Osteoblast (primary cell): ENCODE measurements at regions not wholly inside any gene's neighbourhood (a gene's known extent, or its start where the extent isn't known, plus 50 kb on each side); places are given as distances from the start of the nearest gene placed in this dataset.

Source experiments
- DNase-seq: peaks from one replicate; pipeline ENCODE4 v3.0.0; 2011; ENCODE audit warnings: low spot score, mixed read lengths; ENCODE audit not compliant: insufficient read length; ENCODE audit errors: missing footprints
- H2AFZ ChIP-seq: 2 replicates; pipeline ENCODE4 v1.6.0; 2011; ENCODE audit warnings: mild to moderate bottlenecking, low read length
- H3K27ac ChIP-seq: 2 replicates; pipeline ENCODE4 v1.5.1; 2011; ENCODE audit warnings: mild to moderate bottlenecking, low read depth, low read length, moderate library complexity
- H3K27me3 ChIP-seq: 2 replicates; pipeline ENCODE4 v1.6.0; 2012; ENCODE audit warnings: mild to moderate bottlenecking, control low read depth, inconsistent platforms, low read length, moderate library complexity; ENCODE audit not compliant: insufficient read depth
- H3K36me3 ChIP-seq: 2 replicates; pipeline ENCODE4 v1.5.1; 2011; ENCODE audit warnings: mild to moderate bottlenecking, low read length, control low read depth, moderate library complexity; ENCODE audit not compliant: insufficient read depth
- H3K4me1 ChIP-seq: 2 replicates; pipeline ENCODE4 v1.5.1; 2011; ENCODE audit warnings: mild to moderate bottlenecking, low read length, control low read depth, moderate library complexity; ENCODE audit not compliant: insufficient read depth
- H3K4me2 ChIP-seq: 2 replicates; pipeline ENCODE4 v1.6.0; 2011; ENCODE audit warnings: mild to moderate bottlenecking, low read length; ENCODE audit not compliant: insufficient read depth
- H3K4me3 ChIP-seq: fragments of 200-600 bp; sonication (generic); 3 replicates; pipeline ENCODE4 v1.5.1; 2012; ENCODE audit warnings: mild to moderate bottlenecking, low read length, inconsistent platforms; ENCODE audit not compliant: insufficient read depth
- H3K79me2 ChIP-seq: 2 replicates; pipeline ENCODE4 v1.6.0; 2012; ENCODE audit warnings: mild to moderate bottlenecking, low read length, control low read depth, inconsistent platforms; ENCODE audit not compliant: insufficient read depth
- H3K9me3 ChIP-seq: 2 replicates; pipeline ENCODE4 v1.5.1; 2011; ENCODE audit warnings: low read depth, low read length, control low read depth
- H4K20me1 ChIP-seq: 2 replicates; pipeline ENCODE4 v1.6.0; 2012; ENCODE audit warnings: mild to moderate bottlenecking, low read length, control low read depth; ENCODE audit not compliant: insufficient read depth
- TF ChIP-seq, protein P1 (sequence below): IDR thresholded peaks from 2 replicates; pipeline ENCODE4 v1.5.1; 2011; ENCODE audit warnings: mild to moderate bottlenecking, low read depth, low read length, moderate library complexity; ENCODE audit errors: extremely low read depth

DNA sequence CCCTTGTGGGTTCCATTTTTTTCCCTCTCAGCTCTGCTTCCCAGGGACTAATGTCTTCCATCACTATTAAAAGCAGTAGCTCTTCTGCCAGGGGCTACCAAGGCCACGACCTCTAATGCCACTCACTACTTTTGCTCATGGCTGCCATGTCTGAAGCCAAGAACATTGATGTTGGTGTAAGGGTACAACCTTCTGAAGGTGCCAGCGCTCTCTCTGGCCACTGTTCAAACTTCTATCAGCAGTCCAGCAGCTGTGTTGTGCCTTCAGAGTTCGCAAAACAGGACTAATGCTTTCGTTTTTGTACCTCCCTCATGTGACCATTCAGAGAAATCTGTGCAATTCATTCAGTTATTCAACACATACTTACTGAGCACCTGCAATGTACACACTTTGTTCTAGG, 121.5 kb upstream of the ENPEP start:
- Histone ChIP-seq H3K4me1 (no peaks in the 10 kb centered on the region), H3K4me3 (no peak overlapping the region), H2AFZ (no peak overlapping the region), H3K27ac (no peak overlapping the region), H3K79me2 (no peaks in the 10 kb centered on the region), H3K4me2 (no peak overlapping the region), H4K20me1 (no peaks in the 10 kb centered on the region), H3K36me3 (no peaks in the 10 kb centered on the region), H3K9me3 (no peaks in the 10 kb centered on the region), H3K27me3 (no peaks in the 10 kb centered on the region)
- TF ChIP-seq, protein P1, sequence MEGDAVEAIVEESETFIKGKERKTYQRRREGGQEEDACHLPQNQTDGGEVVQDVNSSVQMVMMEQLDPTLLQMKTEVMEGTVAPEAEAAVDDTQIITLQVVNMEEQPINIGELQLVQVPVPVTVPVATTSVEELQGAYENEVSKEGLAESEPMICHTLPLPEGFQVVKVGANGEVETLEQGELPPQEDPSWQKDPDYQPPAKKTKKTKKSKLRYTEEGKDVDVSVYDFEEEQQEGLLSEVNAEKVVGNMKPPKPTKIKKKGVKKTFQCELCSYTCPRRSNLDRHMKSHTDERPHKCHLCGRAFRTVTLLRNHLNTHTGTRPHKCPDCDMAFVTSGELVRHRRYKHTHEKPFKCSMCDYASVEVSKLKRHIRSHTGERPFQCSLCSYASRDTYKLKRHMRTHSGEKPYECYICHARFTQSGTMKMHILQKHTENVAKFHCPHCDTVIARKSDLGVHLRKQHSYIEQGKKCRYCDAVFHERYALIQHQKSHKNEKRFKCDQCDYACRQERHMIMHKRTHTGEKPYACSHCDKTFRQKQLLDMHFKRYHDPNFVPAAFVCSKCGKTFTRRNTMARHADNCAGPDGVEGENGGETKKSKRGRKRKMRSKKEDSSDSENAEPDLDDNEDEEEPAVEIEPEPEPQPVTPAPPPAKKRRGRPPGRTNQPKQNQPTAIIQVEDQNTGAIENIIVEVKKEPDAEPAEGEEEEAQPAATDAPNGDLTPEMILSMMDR: no peak
- no peak for DNase-seq

DNA sequence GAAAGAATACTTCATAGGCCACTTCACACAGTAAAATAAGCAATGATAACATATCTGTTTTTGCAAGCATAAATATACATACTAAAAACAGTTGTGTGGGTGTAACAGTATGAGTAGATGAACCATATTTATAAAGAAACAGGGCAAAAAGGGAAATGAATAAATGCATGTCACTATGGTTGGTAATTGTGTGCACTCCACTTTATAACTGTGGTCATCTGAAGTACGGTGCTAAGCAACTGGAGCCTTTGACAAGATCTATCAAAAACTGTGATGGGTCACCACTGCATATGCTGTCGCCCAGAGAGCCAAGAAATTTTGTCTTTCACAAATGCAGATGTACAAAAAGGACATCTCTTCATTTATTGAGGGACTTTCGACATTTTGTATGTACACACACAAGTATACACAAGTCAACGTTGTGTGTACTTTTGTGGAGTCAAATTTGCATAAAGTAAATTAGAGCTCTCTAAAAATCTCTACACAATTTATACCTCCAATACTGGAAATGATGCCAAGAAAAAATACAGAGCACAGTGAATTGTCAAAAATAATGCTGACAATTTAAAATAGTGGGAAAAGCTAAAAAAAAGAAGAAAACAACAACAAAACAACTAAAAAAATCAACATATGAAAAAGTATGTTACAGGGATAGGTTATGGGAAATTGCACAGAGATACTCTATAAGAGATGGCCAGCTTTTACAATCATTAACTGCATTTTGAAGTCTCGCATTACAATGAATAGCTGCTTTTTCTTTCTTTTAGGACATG, 123.1 kb upstream of the ENPEP start:
- Histone ChIP-seq H3K4me2 (no peak overlapping the region), H3K36me3 (no peaks in the 10 kb centered on the region), H3K4me3 (no peak overlapping the region), H3K9me3 (no peaks in the 10 kb centered on the region), H4K20me1 (no peaks in the 10 kb centered on the region), H3K4me1 (no peaks in the 10 kb centered on the region), H3K79me2 (no peaks in the 10 kb centered on the region), H3K27ac (no peak overlapping the region), H3K27me3 (no peaks in the 10 kb centered on the region), H2AFZ (no peak overlapping the region)
- TF ChIP-seq, protein P1: no peak
- DNase-seq: no peak

DNA sequence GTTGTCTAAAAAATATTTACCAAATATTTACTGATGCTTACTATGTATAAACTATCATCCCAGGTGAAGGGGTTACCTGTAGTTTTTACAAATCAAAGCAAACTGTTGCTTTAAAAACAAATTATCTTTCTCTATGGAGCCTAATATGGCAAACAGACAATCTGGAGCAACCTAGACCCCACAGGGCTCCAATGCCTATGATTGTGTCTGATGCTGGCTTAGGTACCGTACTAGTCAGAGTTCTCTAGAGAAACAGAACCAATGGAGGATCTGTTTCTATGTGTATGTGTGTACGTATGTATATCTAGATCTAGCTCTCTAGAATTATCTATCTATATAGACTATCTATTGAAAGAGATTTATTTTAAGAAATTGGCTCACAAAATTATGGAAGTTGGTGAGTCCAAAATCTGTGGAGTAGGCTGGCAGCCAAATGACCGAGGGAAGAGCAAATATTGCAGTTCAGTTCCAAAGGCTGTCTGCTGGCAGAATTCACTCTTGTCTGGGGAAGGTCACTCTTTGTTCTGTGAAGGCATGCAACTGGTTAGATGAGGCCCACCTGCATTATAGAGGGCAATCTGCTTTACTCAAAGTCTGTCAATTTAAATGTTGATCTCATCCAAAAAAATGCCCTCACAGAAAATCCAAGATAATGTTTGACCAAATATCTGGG, 127.1 kb upstream of the ENPEP start:
- H3K4me3 ChIP-seq: no peak overlapping the region
- H3K79me2 ChIP-seq: no peaks in the 10 kb centered on the region
- TF ChIP-seq, protein P1: no peak

DNA sequence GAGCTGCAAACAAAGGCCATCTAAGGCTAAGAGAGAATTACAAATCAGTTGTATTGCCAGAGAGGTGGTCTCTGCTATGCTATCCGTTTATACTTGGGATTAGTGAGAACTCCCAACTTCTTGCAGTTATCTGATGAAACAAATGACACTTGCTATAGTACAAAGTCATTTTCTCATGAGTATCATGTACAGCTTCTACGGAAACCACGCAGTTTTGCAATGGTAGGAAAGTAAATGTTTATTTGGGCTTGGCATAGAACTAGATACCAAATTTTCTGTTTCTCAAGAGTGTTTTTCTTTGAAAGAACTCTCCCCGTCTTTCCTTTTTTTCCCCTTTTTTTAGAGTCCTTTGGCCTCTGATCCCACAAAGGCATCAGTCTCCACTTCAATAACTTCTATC, 128.2 kb upstream of the ENPEP start:
- no peaks in the 10 kb centered on the region for H3K9me3 ChIP-seq
- no peak overlapping the region for H3K4me3 ChIP-seq
- no peaks in the 10 kb centered on the region for H3K4me1 ChIP-seq
- no peaks in the 10 kb centered on the region for H3K27me3 ChIP-seq
- DNase-seq: no peak
- H3K79me2 ChIP-seq: no peaks in the 10 kb centered on the region
- H3K27ac ChIP-seq: no peak overlapping the region
- TF ChIP-seq, protein P1: no peak
- no peak overlapping the region for H2AFZ ChIP-seq
- no peak overlapping the region for H3K4me2 ChIP-seq
- no peaks in the 10 kb centered on the region for H4K20me1 ChIP-seq
- H3K36me3 ChIP-seq: no peaks in the 10 kb centered on the region

More for the DNA sequence above, 127.1 kb upstream of the ENPEP start:
- DNase-seq: no peak
- Histone ChIP-seq H4K20me1 (no peaks in the 10 kb centered on the region), H3K27me3 (no peaks in the 10 kb centered on the region), H3K4me1 (no peaks in the 10 kb centered on the region), H2AFZ (no peak overlapping the region), H3K4me2 (no peak overlapping the region), H3K9me3 (no peaks in the 10 kb centered on the region), H3K36me3 (no peaks in the 10 kb centered on the region), H3K27ac (no peak overlapping the region)
